BE2C (cell line): ENCODE measurements at regions not wholly inside any gene's neighbourhood (a gene's known extent, or its start where the extent isn't known, plus 50 kb on each side); places are given as distances from the start of the nearest gene placed in this dataset.

Experiments
- DNase-seq: peaks from one replicate; pipeline ENCODE4 v3.0.0-alpha.2; 2020
- H3K27me3 ChIP-seq: fragments of 250-450 bp; sonication (Bioruptor Pico); 2 replicates; pipeline ENCODE4 v1.5.1; 2020; ENCODE audit warnings: mild to moderate bottlenecking
- H3K36me3 ChIP-seq: fragments of 250-450 bp; sonication (Bioruptor Pico); 2 replicates; pipeline ENCODE4 v1.5.1; 2020; ENCODE audit warnings: mild to moderate bottlenecking
- H3K4me1 ChIP-seq: fragments of 250-450 bp; sonication (Bioruptor Pico); 2 replicates; pipeline ENCODE4 v1.5.1; 2020
- H3K4me3 ChIP-seq: 2 replicates; pipeline ENCODE4 v1.5.1; 2011; ENCODE audit warnings: low read depth, low read length
- H3K9me3 ChIP-seq: fragments of 250-450 bp; sonication (Bioruptor Pico); 2 replicates; pipeline ENCODE4 v1.5.1; 2020
- TF ChIP-seq, protein P1 (sequence below): IDR thresholded peaks from 2 replicates; pipeline ENCODE4 v1.5.1; 2012; ENCODE audit warnings: mild to moderate bottlenecking, low read depth, low read length

DNA sequence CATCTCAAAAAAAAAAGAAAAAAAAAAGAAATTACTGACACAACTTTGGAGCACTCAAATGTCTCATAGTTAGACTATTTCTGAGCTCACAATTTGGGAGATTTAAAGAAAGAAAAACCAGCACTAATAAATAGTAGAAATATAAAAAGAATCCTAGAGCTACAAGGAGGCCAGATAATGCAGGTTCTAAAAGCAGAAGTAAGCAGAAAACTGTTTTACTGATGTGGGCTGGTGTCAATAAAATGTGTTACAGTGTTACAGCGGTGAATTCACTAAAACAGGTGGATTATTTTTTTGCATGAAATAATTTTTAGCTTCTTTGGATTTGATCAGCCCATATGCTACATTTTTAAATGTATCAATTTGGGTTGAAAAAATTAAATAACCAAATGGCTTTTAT lies 375.9 kb downstream of the GPM6A start:
- Histone ChIP-seq H3K9me3 (no peaks in the 10 kb centered on the region), H3K27me3 (no peaks in the 10 kb centered on the region), H3K36me3 (no peaks in the 10 kb centered on the region), H3K4me1 (no peaks in the 10 kb centered on the region), H3K4me3 (no peak overlapping the region)
- no peak for DNase-seq
- TF ChIP-seq, protein P1, sequence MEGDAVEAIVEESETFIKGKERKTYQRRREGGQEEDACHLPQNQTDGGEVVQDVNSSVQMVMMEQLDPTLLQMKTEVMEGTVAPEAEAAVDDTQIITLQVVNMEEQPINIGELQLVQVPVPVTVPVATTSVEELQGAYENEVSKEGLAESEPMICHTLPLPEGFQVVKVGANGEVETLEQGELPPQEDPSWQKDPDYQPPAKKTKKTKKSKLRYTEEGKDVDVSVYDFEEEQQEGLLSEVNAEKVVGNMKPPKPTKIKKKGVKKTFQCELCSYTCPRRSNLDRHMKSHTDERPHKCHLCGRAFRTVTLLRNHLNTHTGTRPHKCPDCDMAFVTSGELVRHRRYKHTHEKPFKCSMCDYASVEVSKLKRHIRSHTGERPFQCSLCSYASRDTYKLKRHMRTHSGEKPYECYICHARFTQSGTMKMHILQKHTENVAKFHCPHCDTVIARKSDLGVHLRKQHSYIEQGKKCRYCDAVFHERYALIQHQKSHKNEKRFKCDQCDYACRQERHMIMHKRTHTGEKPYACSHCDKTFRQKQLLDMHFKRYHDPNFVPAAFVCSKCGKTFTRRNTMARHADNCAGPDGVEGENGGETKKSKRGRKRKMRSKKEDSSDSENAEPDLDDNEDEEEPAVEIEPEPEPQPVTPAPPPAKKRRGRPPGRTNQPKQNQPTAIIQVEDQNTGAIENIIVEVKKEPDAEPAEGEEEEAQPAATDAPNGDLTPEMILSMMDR, result no peak

DNA sequence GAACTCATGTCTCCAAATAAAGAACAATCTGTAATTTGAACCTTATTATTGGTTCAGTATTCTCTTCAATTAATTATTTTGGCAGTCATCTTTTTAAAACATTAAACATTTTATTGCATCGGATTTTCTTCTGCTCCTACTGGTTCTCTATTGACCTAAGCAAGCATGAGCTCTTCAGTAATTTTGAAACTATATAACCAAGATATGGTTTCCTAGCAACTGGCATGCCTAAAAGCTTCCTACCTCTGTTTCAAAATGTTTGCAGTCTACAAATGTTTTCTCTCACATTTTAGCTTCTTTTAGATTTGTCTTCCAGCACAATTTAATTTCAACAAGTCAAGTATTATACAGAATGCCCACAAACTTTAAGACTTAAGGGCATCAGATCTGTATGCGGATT lies 371.3 kb downstream of the GPM6A start:
- H3K36me3 ChIP-seq, result no peaks in the 10 kb centered on the region
- no peak overlapping the region for H3K4me3 ChIP-seq
- H3K27me3 ChIP-seq, result no peaks in the 10 kb centered on the region
- H3K4me1 ChIP-seq, result no peaks in the 10 kb centered on the region
- TF ChIP-seq, protein P1, result no peak
- no peaks in the 10 kb centered on the region for H3K9me3 ChIP-seq
- DNase-seq, result no peak

DNA sequence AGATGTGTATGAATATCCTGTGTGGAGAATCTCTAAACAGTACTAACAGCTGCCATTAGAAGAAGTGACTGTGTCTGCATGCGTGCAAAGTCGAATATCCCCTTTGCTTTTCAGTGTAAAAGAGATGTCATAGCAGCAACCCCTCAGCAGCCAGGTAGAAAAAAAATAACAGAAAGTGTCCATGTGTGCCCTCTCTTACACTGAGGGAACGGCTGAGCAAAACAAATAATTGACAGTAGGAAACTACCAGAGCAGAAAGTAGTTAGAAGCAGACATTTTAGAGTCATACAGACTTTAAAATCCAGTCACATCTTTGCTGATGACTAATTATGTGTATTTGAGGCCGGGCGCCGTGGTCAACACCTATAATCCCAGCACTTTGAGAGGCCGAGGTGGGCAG lies 370.8 kb downstream of the GPM6A start:
- no peaks in the 10 kb centered on the region for H3K36me3 ChIP-seq
- H3K27me3 ChIP-seq, result no peaks in the 10 kb centered on the region
- no peaks in the 10 kb centered on the region for H3K9me3 ChIP-seq
- H3K4me1 ChIP-seq, result no peaks in the 10 kb centered on the region
- DNase-seq, result no peak
- no peak overlapping the region for H3K4me3 ChIP-seq
- TF ChIP-seq, protein P1, result no peak

DNA sequence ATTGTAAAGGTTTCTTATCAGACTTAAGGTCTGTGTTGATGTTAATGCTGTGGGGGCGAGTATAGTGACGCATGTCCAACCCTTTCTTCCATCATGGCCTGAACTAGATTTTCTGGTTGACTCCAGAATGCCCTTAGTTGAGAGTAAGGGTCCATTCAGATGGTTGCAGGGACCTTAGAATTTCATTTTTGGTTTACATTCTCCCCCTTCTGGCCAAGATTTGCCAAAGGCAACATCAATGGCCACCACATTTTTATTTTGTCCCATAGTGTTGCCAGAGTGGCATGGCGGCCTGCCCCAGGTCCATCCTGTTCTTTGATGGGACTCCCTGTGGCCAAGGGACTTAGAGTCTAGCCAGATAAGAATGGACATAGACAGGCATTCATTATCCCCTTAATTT lies 368.5 kb downstream of the GPM6A start:
- Histone ChIP-seq H3K4me1 (no peaks in the 10 kb centered on the region), H3K4me3 (no peak overlapping the region), H3K9me3 (no peaks in the 10 kb centered on the region), H3K27me3 (no peaks in the 10 kb centered on the region), H3K36me3 (no peaks in the 10 kb centered on the region)
- DNase-seq, result no peak
- TF ChIP-seq, protein P1, result peak; percentile 38; the same call in 1 of the 2 replicates

DNA sequence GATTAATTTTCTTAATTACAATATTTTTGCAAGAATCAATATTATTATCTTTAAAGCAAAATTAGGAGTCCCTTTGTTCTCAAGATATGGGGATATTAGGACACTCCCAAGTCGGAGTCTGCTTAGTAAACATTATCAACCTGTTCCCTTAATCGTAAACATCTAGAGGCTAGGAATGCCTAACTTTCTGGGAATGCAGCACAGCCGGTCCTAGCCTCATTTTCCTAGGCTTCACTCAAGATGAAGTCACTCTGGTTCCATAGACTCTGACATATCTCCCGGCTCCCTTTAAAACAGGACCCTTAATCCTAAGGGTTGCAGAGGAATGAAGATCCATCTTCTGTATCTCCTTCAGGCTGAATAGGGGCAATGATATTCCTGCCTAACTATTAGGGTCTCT lies 367.6 kb downstream of the GPM6A start:
- no peak for DNase-seq
- no peaks in the 10 kb centered on the region for H3K36me3 ChIP-seq
- H3K4me1 ChIP-seq, result no peaks in the 10 kb centered on the region
- H3K27me3 ChIP-seq, result no peaks in the 10 kb centered on the region
- no peak overlapping the region for H3K4me3 ChIP-seq
- TF ChIP-seq, protein P1, result no peak
- H3K9me3 ChIP-seq, result no peaks in the 10 kb centered on the region

DNA sequence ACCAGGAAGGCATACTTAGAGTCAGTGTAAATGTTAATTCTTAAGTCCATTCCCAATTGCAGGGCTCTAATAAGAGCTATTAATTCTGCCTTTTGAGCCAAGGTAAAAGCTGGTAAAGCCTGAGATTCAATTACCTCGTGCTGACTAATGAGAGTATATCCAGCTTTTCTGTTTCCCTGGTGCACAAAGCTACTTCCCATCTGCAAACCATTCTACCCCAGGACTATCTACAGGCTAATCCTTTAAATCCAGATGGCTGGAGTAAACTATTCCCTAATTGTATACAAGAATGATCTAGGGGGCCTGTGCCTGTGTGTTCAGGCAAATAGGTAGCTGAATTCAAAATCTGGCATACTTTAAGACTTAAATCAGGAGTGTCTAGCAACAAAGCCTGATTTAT lies 365.0 kb downstream of the GPM6A start:
- no peaks in the 10 kb centered on the region for H3K4me1 ChIP-seq
- H3K27me3 ChIP-seq, result no peaks in the 10 kb centered on the region
- H3K9me3 ChIP-seq, result no peaks in the 10 kb centered on the region
- TF ChIP-seq, protein P1, result no peak
- H3K4me3 ChIP-seq, result no peak overlapping the region
- no peak for DNase-seq
- H3K36me3 ChIP-seq, result no peaks in the 10 kb centered on the region
